ENCODE measurements at regions not wholly inside any gene's neighbourhood (a gene's known extent, or its start where the extent isn't known, plus 50 kb on each side); places are given as distances from the start of the nearest gene placed in this dataset.
A peak's percentile ranks its signal among the peaks of the same experiment; 100 is the strongest.

DNA sequence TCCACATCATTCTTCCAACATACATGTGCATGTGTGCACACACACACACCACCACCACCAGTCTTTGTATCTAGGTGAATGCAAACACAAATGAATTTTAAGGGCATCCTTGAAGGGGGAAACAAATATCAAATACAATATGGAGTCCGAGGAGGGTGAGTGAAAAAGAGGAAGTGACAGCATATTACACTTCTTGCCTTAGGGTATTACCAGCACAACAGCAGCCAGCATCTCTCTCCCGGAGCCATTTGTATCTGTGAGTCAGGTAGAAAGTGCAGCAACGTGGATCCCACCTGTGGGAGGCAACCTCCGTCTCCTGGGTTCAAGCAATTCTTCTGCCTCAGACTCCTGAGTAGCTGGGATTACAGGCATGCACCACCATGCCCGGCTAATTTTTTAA, 483.2 kb downstream of the SMARCA1 start:
- H2AFZ ChIP-seq (replicated peaks), result no peak overlapping the region
- H3K4me2 ChIP-seq, result no peak overlapping the region
- TF ChIP-seq EZH2phosphoT487 (IDR thresholded peaks at IDR 0.05) (no peak), CTCF (IDR thresholded peaks at IDR 0.05) (no peak), EZH2 (IDR thresholded peaks at IDR 0.05) (no peak)
- Mint-ChIP-seq H3K27me3 (ENCODE audit: insufficient read depth, low read depth) (peaks cover 5% of the 10 kb centered on the region), H3K9me3 (peaks cover 7% of the 10 kb centered on the region), H3K4me1 (peaks cover 8% of the 10 kb centered on the region), H3K36me3 (peaks cover 2% of the 10 kb centered on the region), H3K4me3 (no peak overlapping the region), H3K27ac (peak overlapping the region; percentile 6)
- no peaks in the 10 kb centered on the region for H3F3A ChIP-seq (ENCODE audit: low read depth)
- H3K4me3 ChIP-seq, result no peak overlapping the region
- H3K9ac ChIP-seq, result no peak overlapping the region
- no peaks in the 10 kb centered on the region for H3K79me2 ChIP-seq (ENCODE audit: low read depth)
- no peaks in the 10 kb centered on the region for H3K4me1 ChIP-seq
- no peaks in the 10 kb centered on the region for H4K20me1 ChIP-seq (ENCODE audit: low read depth)
- DNase-seq (ENCODE audit: low spot score), result no peak
- no peaks in the 10 kb centered on the region for H3K27me3 ChIP-seq
- no peaks in the 10 kb centered on the region for H3K9me3 ChIP-seq (ENCODE audit: low read depth)
- H3K27ac ChIP-seq, result no peak overlapping the region
- H3K36me3 ChIP-seq, result no peaks in the 10 kb centered on the region

GRCh38 chrX:129039176-129039575, 484.1 kb downstream of the SMARCA1 start:
- Histone ChIP-seq H3F3A (ENCODE audit: low read depth) (no peaks in the 10 kb centered on the region), H4K20me1 (ENCODE audit: low read depth) (no peaks in the 10 kb centered on the region), H3K4me1 (no peaks in the 10 kb centered on the region), H3K4me2 (no peak overlapping the region), H3K27ac (no peak overlapping the region), H3K4me3 (no peak overlapping the region), H3K9ac (no peak overlapping the region), H3K79me2 (ENCODE audit: low read depth) (no peaks in the 10 kb centered on the region), H2AFZ (replicated peaks) (no peak overlapping the region), H3K9me3 (ENCODE audit: low read depth) (no peaks in the 10 kb centered on the region), H3K36me3 (no peaks in the 10 kb centered on the region), H3K27me3 (no peaks in the 10 kb centered on the region)
- no peak for DNase-seq (ENCODE audit: low spot score)
- peaks cover 5% of the 10 kb centered on the region for H3K27me3 Mint-ChIP-seq (ENCODE audit: insufficient read depth, low read depth)
- peaks cover 8% of the 10 kb centered on the region for H3K4me1 Mint-ChIP-seq
- peaks cover 6% of the 10 kb centered on the region for H3K9me3 Mint-ChIP-seq
- H3K27ac Mint-ChIP-seq, result no peak overlapping the region
- no peak overlapping the region for H3K4me3 Mint-ChIP-seq
- H3K36me3 Mint-ChIP-seq, result peaks cover 2% of the 10 kb centered on the region
- TF ChIP-seq CTCF (IDR thresholded peaks at IDR 0.05) (no peak), EZH2phosphoT487 (IDR thresholded peaks at IDR 0.05) (no peak), EZH2 (IDR thresholded peaks at IDR 0.05) (no peak)

DNA sequence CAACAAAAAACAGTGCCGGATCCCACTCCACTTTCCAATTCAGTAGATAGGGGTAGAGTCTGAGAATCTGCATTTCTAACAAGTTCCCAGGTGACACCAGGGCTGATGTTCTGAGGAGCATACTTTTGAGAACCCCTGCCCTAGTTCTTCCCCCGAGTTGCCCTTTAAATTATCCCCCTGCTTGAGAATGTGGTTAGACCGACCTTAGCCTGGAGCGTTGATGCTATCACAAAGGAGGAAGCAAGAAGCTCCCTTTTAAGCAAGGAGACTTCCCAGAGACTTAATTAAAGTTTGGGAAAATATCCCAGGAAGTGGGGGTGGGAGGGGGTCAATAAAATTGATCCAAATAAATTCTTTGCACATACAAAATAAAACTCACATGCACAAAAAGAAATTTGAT, 485.9 kb downstream of the SMARCA1 start:
- no peak for DNase-seq (ENCODE audit: low spot score)
- Histone ChIP-seq H2AFZ (replicated peaks) (no peak overlapping the region), H3K9me3 (ENCODE audit: low read depth) (no peaks in the 10 kb centered on the region), H3K9ac (no peak overlapping the region), H3K27ac (no peak overlapping the region), H3K79me2 (ENCODE audit: low read depth) (no peaks in the 10 kb centered on the region), H3K27me3 (no peaks in the 10 kb centered on the region), H3K4me3 (no peak overlapping the region), H3F3A (ENCODE audit: low read depth) (no peaks in the 10 kb centered on the region), H3K4me1 (no peaks in the 10 kb centered on the region), H3K4me2 (no peak overlapping the region), H3K36me3 (no peaks in the 10 kb centered on the region), H4K20me1 (ENCODE audit: low read depth) (no peaks in the 10 kb centered on the region)
- no peak for TF ChIP-seq EZH2phosphoT487 (IDR thresholded peaks at IDR 0.05)
- no peak for TF ChIP-seq CTCF (IDR thresholded peaks at IDR 0.05)
- TF ChIP-seq EZH2 (IDR thresholded peaks at IDR 0.05), result no peak
- Mint-ChIP-seq H3K27me3 (ENCODE audit: insufficient read depth, low read depth) (peaks cover 2% of the 10 kb centered on the region), H3K4me3 (no peak overlapping the region), H3K4me1 (peaks cover 8% of the 10 kb centered on the region), H3K9me3 (peaks cover 1% of the 10 kb centered on the region), H3K36me3 (no peaks in the 10 kb centered on the region), H3K27ac (no peak overlapping the region)
